ENCODE measurements at regions not wholly inside any gene's neighbourhood (a gene's known extent, or its start where the extent isn't known, plus 50 kb on each side); places are given as distances from the start of the nearest gene placed in this dataset.

- TF ChIP-seq CTCF (IDR thresholded peaks at IDR 0.05; ENCODE audit: borderline replicate concordance, extremely low read depth, low read length, poor library complexity, severe bottlenecking) = no peak
- no peak for TF ChIP-seq EZH2 (IDR thresholded peaks at IDR 0.05; ENCODE audit: borderline replicate concordance, low read depth, low read length, severe bottlenecking)
These were observed 105.4 kb upstream of the RHOBTB1 start for GRCh38 chr10:61049386-61049785.
